ENCODE measurements at regions not wholly inside any gene's neighbourhood (a gene's known extent, or its start where the extent isn't known, plus 50 kb on each side); places are given as distances from the start of the nearest gene placed in this dataset.
A peak's percentile ranks its signal among the peaks of the same experiment; 100 is the strongest.

GRCh38 chr6:12221856-12222255 is 68.3 kb upstream of the EDN1 start:
- DNase-seq = no peak

DNA sequence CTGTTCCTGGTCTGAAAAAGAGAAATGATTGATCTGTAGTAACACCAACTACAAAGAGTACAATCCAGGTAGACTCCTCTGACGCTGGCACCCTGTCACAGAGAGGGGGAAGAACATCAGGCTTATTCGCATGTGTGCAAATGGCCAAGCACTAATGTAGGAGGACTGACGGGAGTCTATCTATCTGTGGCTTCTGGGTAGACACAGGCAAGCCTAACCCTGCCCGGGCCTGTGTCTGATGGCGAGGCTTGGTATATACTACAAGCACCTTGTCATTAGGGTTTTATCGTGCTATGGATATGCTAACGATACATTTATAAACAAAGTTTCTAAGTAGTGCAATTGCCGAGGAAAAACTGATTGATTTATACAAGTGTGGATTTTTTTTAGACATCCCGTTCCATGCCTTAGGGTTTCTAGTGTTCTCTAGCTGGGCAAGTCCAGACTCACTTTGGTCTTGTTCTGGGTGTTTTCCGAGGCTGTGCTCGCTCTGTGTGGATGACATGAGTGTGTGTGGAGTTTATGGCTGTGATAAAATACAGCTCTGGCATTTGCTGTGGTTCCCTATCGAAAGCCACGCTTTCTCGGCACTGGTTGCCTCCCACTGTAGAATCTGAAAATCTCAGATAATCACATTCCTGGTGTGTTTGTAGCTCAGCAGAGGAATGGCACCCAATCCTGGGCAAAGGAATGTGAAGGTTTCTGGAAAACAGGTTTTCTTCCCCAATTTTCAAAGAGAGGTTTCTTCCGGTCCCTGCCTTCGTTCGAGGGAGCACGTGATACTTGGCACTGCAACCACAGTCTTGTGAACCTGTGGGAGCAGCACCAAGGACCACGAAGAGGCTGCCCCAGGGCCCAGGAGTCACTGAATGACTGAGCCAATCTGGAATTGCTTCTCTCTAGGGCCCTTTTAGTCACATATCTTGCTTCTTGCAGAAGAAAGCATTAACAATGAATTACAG is 67.5 kb upstream of the EDN1 start:
- no peak for DNase-seq

- no peak for DNase-seq
Observed at GRCh38 chr6:12223383-12223782, 66.8 kb upstream of the EDN1 start.

GRCh38 chr6:12224251-12224650 is 65.9 kb upstream of the EDN1 start:
- DNase-seq = no peak

DNA sequence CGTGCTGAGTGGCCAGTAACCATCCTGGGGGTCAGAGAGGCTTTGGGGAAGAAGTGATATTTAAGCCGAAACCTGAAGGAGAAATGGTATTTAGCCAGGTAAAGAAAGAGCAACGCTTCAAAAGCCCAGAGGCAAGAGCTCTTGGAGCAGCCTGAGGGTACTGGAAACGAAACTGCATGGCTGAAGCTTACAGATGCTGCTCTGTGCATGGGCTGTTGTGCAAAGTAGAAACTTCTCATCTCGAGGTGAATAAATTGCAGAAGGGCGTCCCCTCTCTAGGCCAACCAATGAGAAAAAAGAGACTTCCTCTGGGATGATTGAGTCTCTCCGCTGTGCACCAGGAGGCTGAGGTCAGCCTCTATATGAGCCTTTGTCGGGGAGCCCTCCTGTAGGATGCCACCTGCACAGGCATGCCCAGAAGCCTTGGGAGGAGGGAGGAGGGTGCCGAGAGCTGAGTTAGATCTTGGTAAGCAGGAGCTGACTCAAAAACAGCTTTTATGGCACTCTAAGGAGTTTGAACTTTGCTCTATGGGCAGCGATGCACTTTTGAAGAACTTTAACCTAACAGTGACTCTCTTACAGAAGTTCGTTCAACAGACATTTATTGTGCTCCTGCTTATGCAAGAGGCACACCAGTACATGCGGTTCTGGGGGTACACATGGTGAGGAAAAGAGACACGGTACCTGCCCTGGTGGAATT is 61.6 kb upstream of the EDN1 start:
- DNase-seq = no peak

DNA sequence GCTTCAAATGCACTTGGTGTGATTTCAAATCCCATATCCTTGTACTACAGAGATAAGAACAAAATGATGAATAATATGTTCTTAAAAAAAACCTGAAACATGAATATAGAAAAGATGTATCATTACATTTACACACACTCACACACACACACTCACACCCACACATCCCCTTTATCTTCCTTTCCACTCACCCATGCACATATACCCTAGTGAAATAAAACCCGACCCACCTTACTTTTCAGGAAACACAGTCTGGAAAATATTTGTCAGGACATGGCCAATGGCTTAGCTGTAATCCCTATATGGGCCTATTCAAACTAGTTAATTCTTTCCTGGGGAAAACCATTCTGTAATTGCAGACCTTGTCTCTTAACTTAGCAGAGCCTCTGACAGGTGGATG is 60.8 kb upstream of the EDN1 start:
- DNase-seq = no peak

DNA sequence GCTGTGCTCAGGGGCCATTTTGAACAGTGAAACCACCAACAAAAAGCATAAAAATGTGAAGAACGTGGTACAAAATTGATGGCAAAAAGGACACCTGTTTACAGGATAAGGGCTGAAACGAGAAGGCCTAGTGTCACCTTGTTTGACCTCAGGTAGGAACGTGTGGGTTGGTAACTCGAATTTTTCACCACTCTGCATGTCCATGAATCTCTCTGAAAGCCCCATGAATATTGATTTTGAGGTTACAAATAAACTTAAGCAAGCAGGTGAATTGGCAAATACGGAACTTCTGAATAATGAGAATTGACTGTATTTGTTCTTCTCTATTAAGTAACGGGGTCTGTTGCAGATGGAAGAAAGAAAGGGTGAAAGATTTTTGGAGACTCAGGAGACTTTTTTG is 59.6 kb upstream of the EDN1 start:
- DNase-seq = no peak

DNA sequence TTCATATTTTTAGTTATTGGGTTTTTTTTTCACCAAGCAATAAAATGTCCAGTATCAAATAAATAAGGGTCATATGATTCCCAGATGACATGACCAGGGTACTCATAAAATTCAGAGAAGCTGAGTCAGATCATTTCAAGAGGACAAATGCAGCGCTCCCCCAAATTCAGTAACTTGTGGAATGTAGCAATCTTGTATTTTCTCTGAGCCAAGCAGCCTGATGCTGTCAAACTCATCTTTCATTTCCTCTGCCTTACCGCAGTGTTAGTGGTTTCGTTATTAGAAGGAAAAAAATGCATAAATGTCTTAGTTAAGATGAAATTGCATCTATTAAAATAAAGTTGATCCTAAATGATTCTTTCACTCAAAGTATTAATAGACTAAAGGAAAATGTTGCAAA is 57.8 kb upstream of the EDN1 start:
- DNase-seq = no peak

DNA sequence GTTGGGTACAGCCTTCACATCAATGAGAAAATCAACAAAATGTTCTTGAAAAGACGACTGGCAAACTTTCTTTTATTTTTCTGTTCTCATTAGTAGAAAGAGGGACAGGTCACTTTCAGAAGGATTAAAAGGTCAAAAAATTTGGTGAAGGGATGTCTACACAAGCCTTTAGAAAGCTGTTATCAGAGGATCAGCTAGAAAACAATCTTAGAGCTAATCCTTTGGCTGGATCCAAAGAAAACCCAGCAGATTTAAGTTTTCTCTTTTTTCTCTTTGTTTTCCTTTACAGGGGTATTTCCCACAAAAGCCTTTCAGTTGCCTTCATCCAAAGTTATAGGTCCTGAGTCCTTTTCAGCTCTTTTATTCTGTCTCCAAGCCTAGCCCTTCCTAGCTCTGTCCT is 57.3 kb upstream of the EDN1 start:
- DNase-seq = no peak

- DNase-seq = peak; percentile 43 to 55
Observed at GRCh38 chr6:12233693-12234571, 56.2 kb upstream of the EDN1 start.

- no peak for DNase-seq
Observed at GRCh38 chr6:12235341-12235740, 54.8 kb upstream of the EDN1 start.

DNA sequence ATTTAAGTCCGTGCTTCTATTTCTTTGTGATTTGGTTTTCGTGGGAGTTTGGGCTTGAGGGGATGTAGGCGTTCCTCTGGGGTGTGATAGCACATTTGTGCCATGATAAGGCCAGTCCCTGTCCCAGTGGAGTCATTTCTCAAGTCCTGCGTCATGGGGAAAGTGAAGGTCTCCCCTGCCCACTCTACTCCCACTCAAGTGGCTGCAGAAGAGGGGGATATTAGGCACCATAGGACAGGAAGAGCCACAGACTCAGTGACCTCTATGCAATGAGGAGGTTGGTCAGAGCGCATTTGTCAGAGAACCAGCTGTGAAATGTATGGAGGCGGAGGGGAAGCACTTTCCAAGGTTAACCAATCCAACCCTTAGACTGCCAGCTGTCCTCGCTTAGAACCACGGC is 51.9 kb upstream of the EDN1 start:
- peak; percentile 32 to 40 for DNase-seq

Data from activated T-cell treated with anti-CD3 and anti-CD28 coated beads, Interleukin-2, amount 50 U/mL, for 48 hours (primary cell).